SU-DHL-6 (cell line): ENCODE measurements at regions not wholly inside any gene's neighbourhood (a gene's known extent, or its start where the extent isn't known, plus 50 kb on each side); places are given as distances from the start of the nearest gene placed in this dataset.

Experiments
- H2AFZ ChIP-seq: fragments of 200-600 bp; sonication (generic); 2 replicates; pipeline ENCODE4 v1.6.1; 2014; ENCODE audit warnings: low read depth, mild to moderate bottlenecking, moderate library complexity, mixed read lengths, antibody characterized with exemption, low read length; ENCODE audit not compliant: severe bottlenecking
- H3F3A ChIP-seq: fragments of 200-600 bp; shearing (Covaris generic); 2 replicates; pipeline ENCODE4 v1.6.0; 2016; ENCODE audit warnings: antibody characterized with exemption, mild to moderate bottlenecking; ENCODE audit not compliant: insufficient read depth
- H3K27ac ChIP-seq: fragments of 200-600 bp; sonication (generic); 2 replicates; pipeline ENCODE4 v1.5.1; 2016; ENCODE audit warnings: low read depth, mild to moderate bottlenecking, low read length, moderate library complexity, mixed read lengths
- H3K27me3 ChIP-seq: fragments of 200-600 bp; sonication (generic), shearing (Covaris generic); 2 replicates; pipeline ENCODE4 v1.6.0; 2014; ENCODE audit warnings: mild to moderate bottlenecking, low read length
- H3K36me3 ChIP-seq: fragments of 200-600 bp; sonication (generic); 2 replicates; pipeline ENCODE4 v1.6.1; 2014; ENCODE audit warnings: mild to moderate bottlenecking, low read length, mixed read lengths
- H3K4me2 ChIP-seq: fragments of 300-600, 200-600 bp; shearing (Covaris generic), sonication (generic); 2 replicates; pipeline ENCODE4 v1.6.0; 2014; ENCODE audit warnings: low read length, low read depth, mild to moderate bottlenecking; ENCODE audit not compliant: poor library complexity, severe bottlenecking
- H3K4me3 ChIP-seq: fragments of 200-600 bp; sonication (generic); 2 replicates; pipeline ENCODE4 v1.5.1; 2014; ENCODE audit warnings: antibody characterized with exemption, low read length, mild to moderate bottlenecking, mixed read lengths; ENCODE audit not compliant: insufficient read depth, poor library complexity, severe bottlenecking
- H3K79me2 ChIP-seq: fragments of 200-600 bp; sonication (generic); 2 replicates; pipeline ENCODE4 v1.6.1; 2014; ENCODE audit warnings: mild to moderate bottlenecking, low read length, moderate library complexity; ENCODE audit not compliant: insufficient read depth
- H3K9ac ChIP-seq: fragments of 200-600 bp; sonication (generic); 2 replicates; pipeline ENCODE4 v1.7.0; 2014; ENCODE audit warnings: mild to moderate bottlenecking, low read length
- H3K9me2 ChIP-seq: fragments of 200-600 bp; sonication (generic); replicated peaks from 2 replicates; pipeline ENCODE4 v1.6.1; 2014; ENCODE audit warnings: low read length; ENCODE audit not compliant: insufficient read depth
- H3K9me3 ChIP-seq: fragments of 200-600 bp; sonication (generic); 2 replicates; pipeline ENCODE4 v1.6.1; 2014; ENCODE audit warnings: low read length, mixed read lengths; ENCODE audit not compliant: insufficient read depth
- H4K20me1 ChIP-seq: fragments of 200-600 bp; sonication (generic); 2 replicates; pipeline ENCODE4 v1.6.1; 2014; ENCODE audit warnings: low read depth, mild to moderate bottlenecking, antibody characterized with exemption, low read length, moderate library complexity, mixed read lengths
- CTCF ChIP-seq: fragments of 200-600 bp; sonication (generic); IDR thresholded peaks from one replicate; pipeline ENCODE4 v1.5.1; 2017; ENCODE audit warnings: antibody characterized with exemption, mild to moderate bottlenecking, low read length, moderate library complexity; ENCODE audit not compliant: insufficient read depth, poor library complexity, severe bottlenecking
- EZH2phosphoT487 ChIP-seq: fragments of 200-600 bp; sonication (generic), shearing (Covaris generic); conservative IDR thresholded peaks from 2 replicates; pipeline ENCODE4 v1.6.1; 2018; ENCODE audit warnings: mild to moderate bottlenecking, antibody characterized with exemption, low read length, moderate library complexity, mixed read lengths

- Histone ChIP-seq H3K4me3 (no peak overlapping the region), H3K4me2 (no peak overlapping the region), H3F3A (peaks cover 10% of the 10 kb centered on the region), H3K27ac (no peak overlapping the region), H3K9me2 (no peaks in the 10 kb centered on the region), H2AFZ (no peak overlapping the region), H3K9ac (no peak overlapping the region), H3K27me3 (no peaks in the 10 kb centered on the region), H3K79me2 (no peaks in the 10 kb centered on the region), H3K9me3 (no peaks in the 10 kb centered on the region), H4K20me1 (no peaks in the 10 kb centered on the region), H3K36me3 (no peaks in the 10 kb centered on the region)
- TF ChIP-seq CTCF = no peak
- no peak for TF ChIP-seq EZH2phosphoT487
Observed at GRCh38 chr1:55658917-55659316, 443.8 kb upstream of the USP24 start.

GRCh38 chr1:55654750-55655149 is 439.6 kb upstream of the USP24 start:
- no peak for TF ChIP-seq CTCF
- TF ChIP-seq EZH2phosphoT487 = no peak
- Histone ChIP-seq H3K36me3 (no peaks in the 10 kb centered on the region), H3K9me2 (no peaks in the 10 kb centered on the region), H4K20me1 (no peaks in the 10 kb centered on the region), H3K9me3 (no peaks in the 10 kb centered on the region), H3K27ac (no peak overlapping the region), H3K9ac (no peak overlapping the region), H3F3A (no peaks in the 10 kb centered on the region), H3K79me2 (no peaks in the 10 kb centered on the region), H3K4me2 (no peak overlapping the region), H2AFZ (no peak overlapping the region), H3K27me3 (no peaks in the 10 kb centered on the region), H3K4me3 (no peak overlapping the region)

GRCh38 chr1:55654171-55654570 is 439.0 kb upstream of the USP24 start:
- Histone ChIP-seq H3K27me3 (no peaks in the 10 kb centered on the region), H4K20me1 (no peaks in the 10 kb centered on the region), H3K9me3 (no peaks in the 10 kb centered on the region), H3K9ac (no peak overlapping the region), H3F3A (no peaks in the 10 kb centered on the region), H3K4me3 (no peak overlapping the region), H3K4me2 (no peak overlapping the region), H3K79me2 (no peaks in the 10 kb centered on the region), H3K27ac (no peak overlapping the region), H3K36me3 (no peaks in the 10 kb centered on the region), H3K9me2 (no peaks in the 10 kb centered on the region), H2AFZ (no peak overlapping the region)
- TF ChIP-seq CTCF = no peak
- TF ChIP-seq EZH2phosphoT487 = no peak

GRCh38 chr1:55650444-55650843 is 435.3 kb upstream of the USP24 start:
- Histone ChIP-seq H3K36me3 (no peaks in the 10 kb centered on the region), H3K79me2 (no peaks in the 10 kb centered on the region), H2AFZ (no peak overlapping the region), H3K4me3 (no peak overlapping the region), H3K9me2 (no peaks in the 10 kb centered on the region), H4K20me1 (no peaks in the 10 kb centered on the region), H3K9me3 (no peaks in the 10 kb centered on the region), H3K4me2 (no peak overlapping the region), H3K9ac (no peak overlapping the region), H3K27ac (no peak overlapping the region), H3F3A (no peaks in the 10 kb centered on the region), H3K27me3 (no peaks in the 10 kb centered on the region)
- TF ChIP-seq EZH2phosphoT487 = no peak
- no peak for TF ChIP-seq CTCF
